Adrenal gland (tissue), 9 donors: ENCODE measurements at regions not wholly inside any gene's neighbourhood (a gene's known extent, or its start where the extent isn't known, plus 50 kb on each side); places are given as distances from the start of the nearest gene placed in this dataset.

Source experiments
- DNase-seq, 7 donors: peaks; one replicate each; pipeline ENCODE4 v3.0.0-alpha.2; 2019 to 2020
- H3K27ac ChIP-seq, 5 donors: fragments of 200-600 bp; sonication (generic) in 4 of 5; 1 replicate in 3 of 5; 2 replicates in 2 of 5; pipeline versions ENCODE4 v1.5.1 to v1.8.0; 2016 to 2020; ENCODE audit warnings: mild to moderate bottlenecking in 1 of 5
- H3K27me3 ChIP-seq: fragments of 200-600 bp; 2 replicates; pipeline ENCODE4 v1.8.0; 2021
- H3K36me3 ChIP-seq, 2 donors: fragments of 200-600 bp; replicated peaks in 1 of 2; 1 replicate in 1 of 2; 2 replicates in 1 of 2; pipeline versions ENCODE4 v1.5.1 to v1.8.0; 2018 to 2022
- H3K4me1 ChIP-seq, 2 donors: fragments of 200-600 bp; replicated peaks in 1 of 2; 1 replicate in 1 of 2; 2 replicates in 1 of 2; pipeline versions ENCODE4 v1.5.1 to v1.8.0; 2018 to 2021
- H3K4me3 ChIP-seq, 4 donors: fragments of 200-600 bp; sonication (generic) in 3 of 4; one replicate each; pipeline ENCODE4 v1.5.1; 2016 to 2018
- H3K9me3 ChIP-seq, 3 donors: fragments of 200-600 bp; sonication (generic) in 1 of 3; replicated peaks in 1 of 3; 1 replicate in 2 of 3; 2 replicates in 1 of 3; pipeline versions ENCODE4 v1.5.1 to v1.8.0; 2016 to 2021
- CTCF ChIP-seq, 6 experiments: fragments of 450-650 bp in 4 of 6; fragments of 200-600 bp in 2 of 6; sonication (generic) in 1 of 6; IDR thresholded peaks; 1 replicate in 5 of 6; 2 replicates in 1 of 6; pipeline versions ENCODE4 v1.5.1 to v1.8.0; 2016 to 2021; ENCODE audit warnings: antibody characterized with exemption in 6 of 6, mild to moderate bottlenecking in 2 of 6, moderate library complexity in 1 of 6
- POLR2A ChIP-seq, 2 donors: fragments of 450-650 bp; IDR thresholded peaks; one replicate each; pipeline ENCODE4 v1.6.1; 2017; ENCODE audit warnings: antibody characterized with exemption in 2 of 2, mild to moderate bottlenecking in 2 of 2, moderate library complexity in 1 of 2
- WGBS, 4 donors: extraction: QIAGEN DNeasy Blood & Tissue Kit in 2 of 4; methylation state at CpG; one replicate each; pipeline versions ENCODE4 v1.1.5 to v1.1.7; 2013 to 2017; 5-methylcytosine and 5-hydroxymethylcytosine counted together
- intact Hi-C, 2 donors: fragments of 100-400 bp; cut with DNase I; formaldehyde crosslinking; loops; one replicate each; pipeline versions ENCODE4 v1.14.1 to v1.15.0; 2022 to 2023
- donor health status: healthy with polysubstance abuse.
- donor health status: Bipolar disorder and iron deficiency.
- donor health status: DM: yes; HTN: yes; CAD: no.
- donor health status: DM: no; HTN: no; CAD: no.
- donor health status: DM: no; HTN: no; CAD: no.

- H3K4me1 ChIP-seq: no peaks in the 10 kb centered on the region
- 86 to 100% (median 89%) methylated on average over 1 of the region's 1 CpG for WGBS, 4 donors
- no peak overlapping the region for H3K27ac ChIP-seq
- no peak overlapping the region for H3K4me3 ChIP-seq
- H3K9me3 ChIP-seq: no peaks in the 10 kb centered on the region
- no peaks in the 10 kb centered on the region for H3K36me3 ChIP-seq
- TF ChIP-seq POLR2A (IDR thresholded peaks at IDR 0.05) (no peak), CTCF (IDR thresholded peaks at IDR 0.05) (no peak)
- no peaks in the 10 kb centered on the region for H3K27me3 ChIP-seq
- DNase-seq: peak in 2 of 7 donors; percentile 19 to 41
- intact Hi-C loops: no loop called here
Observed at GRCh38 chr7:156224833-156225225, 412.6 kb upstream of the SHH start.

- TF ChIP-seq CTCF (IDR thresholded peaks at IDR 0.05) (no peak), POLR2A (IDR thresholded peaks at IDR 0.05) (no peak)
- H3K36me3 ChIP-seq: no peaks in the 10 kb centered on the region
- no peaks in the 10 kb centered on the region for H3K9me3 ChIP-seq
- no peak overlapping the region for H3K27ac ChIP-seq
- WGBS, 4 donors: 76 to 84% (median 80%) methylated on average over 7 to 10 of the region's 10 CpGs
- peak in 3 of 7 donors; percentile 6 to 43 (median 18) for DNase-seq
- H3K4me3 ChIP-seq: no peak overlapping the region
- no peaks in the 10 kb centered on the region for H3K4me1 ChIP-seq
- intact Hi-C loops: no loop called here
- H3K27me3 ChIP-seq: no peaks in the 10 kb centered on the region
Observed at GRCh38 chr7:156223935-156224832, 411.9 kb upstream of the SHH start.

GRCh38 chr7:156222611-156223010, 410.3 kb upstream of the SHH start:
- H3K27me3 ChIP-seq: no peaks in the 10 kb centered on the region
- H3K4me1 ChIP-seq: no peaks in the 10 kb centered on the region
- H3K4me3 ChIP-seq: no peak overlapping the region
- TF ChIP-seq CTCF (IDR thresholded peaks at IDR 0.05) (no peak), POLR2A (IDR thresholded peaks at IDR 0.05) (no peak)
- no peaks in the 10 kb centered on the region for H3K36me3 ChIP-seq
- WGBS, 4 donors: 80 to 88% (median 83%) methylated on average over 7 of the region's 7 CpGs
- intact Hi-C loops: no loop called here
- DNase-seq: peak in 2 of 7 donors; percentile 6 to 43
- H3K27ac ChIP-seq: no peak overlapping the region
- H3K9me3 ChIP-seq: no peaks in the 10 kb centered on the region

GRCh38 chr7:156222151-156222550, 409.9 kb upstream of the SHH start:
- Histone ChIP-seq H3K27me3 (no peaks in the 10 kb centered on the region), H3K27ac (no peak overlapping the region), H3K9me3 (no peaks in the 10 kb centered on the region), H3K36me3 (no peaks in the 10 kb centered on the region), H3K4me1 (no peaks in the 10 kb centered on the region), H3K4me3 (no peak overlapping the region)
- 94 to 100% (median 97%) methylated on average over 4 of the region's 4 CpGs for WGBS, 4 donors
- no peak for TF ChIP-seq POLR2A (IDR thresholded peaks at IDR 0.05)
- no peak for TF ChIP-seq CTCF (IDR thresholded peaks at IDR 0.05)
- intact Hi-C loops: no loop called here
- DNase-seq: peak in 2 of 7 donors; percentile 3 to 18
